SK-N-SH (cell line): ENCODE measurements at regions not wholly inside any gene's neighbourhood (a gene's known extent, or its start where the extent isn't known, plus 50 kb on each side); places are given as distances from the start of the nearest gene placed in this dataset.
"Not testable (repeated sequence)": the region's sequence is repeated elsewhere in the genome, so short reads cannot be mapped to it uniquely, and the experiment has no call there.

ENCODE experiments used
- CTCF ChIA-PET: fragments of 300-600, 350-600 bp; formaldehyde crosslinking; extraction: SDS; loops from one replicate; lab custom pipeline; 2021; lab: Yijun Ruan, JAX
- POLR2A ChIA-PET: fragments of 350-600 bp; sonication (Branson Sonifier 250); formaldehyde crosslinking; extraction: SDS; loops from one replicate; lab custom pipeline; 2020; ENCODE audit warnings: antibody characterized with exemption, inconsistent platforms; lab: Yijun Ruan, JAX
- DNase-seq: peaks from one replicate; pipeline ENCODE4 v3.0.0; 2012
- H2AFZ ChIP-seq: fragments of 200-600 bp; sonication (generic); 2 replicates; pipeline ENCODE4 v1.8.1; 2016; ENCODE audit warnings: antibody characterized with exemption, mild to moderate bottlenecking, low read depth
- H3F3A ChIP-seq: fragments of 200-600 bp; sonication (generic); replicated peaks from 2 replicates; pipeline ENCODE3; 2016; ENCODE audit warnings: antibody characterized with exemption, mild to moderate bottlenecking; ENCODE audit not compliant: insufficient read depth
- H3K27ac ChIP-seq, 2 experiments: fragments of 200-500 bp in 1 of 2; fragments of 200-600 bp in 1 of 2; sonication (Bioruptor generic) in 1 of 2; sonication (generic), shearing (Covaris generic) in 1 of 2; 2 replicates each; pipeline versions ENCODE4 v1.5.1 to v1.6.1; 2014 to 2016; ENCODE audit warnings: low read depth in 2 of 2, inconsistent platforms in 1 of 2, low read length in 1 of 2, mild to moderate bottlenecking in 1 of 2, mixed read lengths in 1 of 2
- H3K27me3 ChIP-seq: fragments of 200-600 bp; sonication (generic), shearing (Covaris generic); 2 replicates; pipeline ENCODE4 v1.6.1; 2016; ENCODE audit warnings: mixed run types; ENCODE audit not compliant: insufficient read depth
- H3K36me3 ChIP-seq, 2 experiments: fragments of 200-500 bp in 1 of 2; fragments of 200-600 bp in 1 of 2; sonication (Bioruptor generic) in 1 of 2; sonication (generic) in 1 of 2; replicated peaks in 1 of 2; 2 replicates each; pipeline versions ENCODE3 to v1.5.1; 2014 to 2016; ENCODE audit warnings: low read length in 1 of 2, mild to moderate bottlenecking in 1 of 2; ENCODE audit not compliant: insufficient read depth in 2 of 2, control insufficient read depth in 1 of 2
- H3K4me1 ChIP-seq, 2 experiments: fragments of 200-500 bp in 1 of 2; fragments of 200-600 bp in 1 of 2; sonication (Bioruptor generic) in 1 of 2; sonication (generic), shearing (Covaris generic) in 1 of 2; 2 replicates each; pipeline versions ENCODE4 v1.5.1 to v1.6.1; 2014 to 2016; ENCODE audit warnings: low read depth in 1 of 2, low read length in 1 of 2, mixed run types in 1 of 2; ENCODE audit not compliant: insufficient read depth in 2 of 2, control insufficient read depth in 1 of 2
- H3K4me2 ChIP-seq: fragments of 200-600 bp; sonication (generic), shearing (Covaris generic); 2 replicates; pipeline ENCODE4 v1.6.1; 2017; ENCODE audit warnings: mixed run types
- H3K4me3 ChIP-seq, 2 experiments: fragments of 200-500 bp in 1 of 2; fragments of 200-600 bp in 1 of 2; sonication (Bioruptor generic) in 1 of 2; sonication (generic), shearing (Covaris generic) in 1 of 2; 2 replicates each; pipeline versions ENCODE4 v1.5.1 to v1.8.1; 2014 to 2016; ENCODE audit warnings: low read depth in 2 of 2, inconsistent platforms in 1 of 2, low read length in 1 of 2, mild to moderate bottlenecking in 1 of 2, mixed read lengths in 1 of 2, moderate library complexity in 1 of 2
- H3K79me2 ChIP-seq: fragments of 200-600 bp; sonication (generic); 2 replicates; pipeline ENCODE4 v1.8.1; 2017; ENCODE audit warnings: mild to moderate bottlenecking; ENCODE audit not compliant: insufficient read depth
- H3K9ac ChIP-seq: fragments of 200-600 bp; sonication (generic); 2 replicates; pipeline ENCODE4 v1.6.1; 2017; ENCODE audit warnings: mixed run types
- H3K9me2 ChIP-seq: fragments of 200-600 bp; sonication (generic); 2 replicates; pipeline ENCODE4 v1.6.1; 2017; ENCODE audit warnings: mixed run types
- H3K9me3 ChIP-seq: fragments of 200-600 bp; sonication (generic); 2 replicates; pipeline ENCODE4 v1.6.1; 2017; ENCODE audit warnings: mixed run types, mild to moderate bottlenecking, moderate library complexity
- H4K20me1 ChIP-seq: fragments of 200-600 bp; sonication (generic); 2 replicates; pipeline ENCODE4 v1.6.1; 2017; ENCODE audit warnings: mild to moderate bottlenecking, mixed run types; ENCODE audit not compliant: insufficient read depth
- CHD2 ChIP-seq: fragments of 150-350 bp; IDR thresholded peaks from 2 replicates; pipeline ENCODE4 v1.6.1; 2018; ENCODE audit warnings: low read length; ENCODE audit not compliant: partially characterized antibody
- CTCF ChIP-seq: fragments of 200-600 bp; sonication (generic); IDR thresholded peaks from 2 replicates; pipeline ENCODE4 v1.6.1; 2017; ENCODE audit warnings: antibody characterized with exemption, mild to moderate bottlenecking, moderate library complexity
- ELF1 ChIP-seq: IDR thresholded peaks from 2 replicates; pipeline ENCODE4 v1.4.0; 2012
- EZH2phosphoT487 ChIP-seq: fragments of 200-600 bp; sonication (generic); IDR thresholded peaks from 2 replicates; pipeline ENCODE4 v1.6.1; 2017; ENCODE audit warnings: low read depth, mixed run types, mild to moderate bottlenecking, antibody characterized with exemption, moderate library complexity, borderline replicate concordance
- FOSL2 ChIP-seq: IDR thresholded peaks from 2 replicates; pipeline ENCODE4 v1.4.0; 2012; ENCODE audit warnings: low read depth, mild to moderate bottlenecking, moderate library complexity, borderline replicate concordance
- FOXJ3 ChIP-seq: sonication (generic); formaldehyde crosslinking; IDR thresholded peaks from 2 replicates; pipeline ENCODE4 v1.5.1; 2020; ENCODE audit warnings: mild to moderate bottlenecking, missing genetic modification reagents
- FOXM1 ChIP-seq: IDR thresholded peaks from 2 replicates; pipeline ENCODE4 v1.4.0; 2012; ENCODE audit warnings: low read depth, mild to moderate bottlenecking
- GABPA ChIP-seq: IDR thresholded peaks from 2 replicates; pipeline ENCODE4 v1.4.0; 2012; ENCODE audit warnings: low read depth, mild to moderate bottlenecking
- IRF3 ChIP-seq: fragments of 150-350 bp; IDR thresholded peaks from 2 replicates; pipeline ENCODE4 v1.6.1; 2016; ENCODE audit warnings: mild to moderate bottlenecking, low read depth, low read length
- JUND ChIP-seq: IDR thresholded peaks from 2 replicates; pipeline ENCODE4 v1.4.0; 2012
- MAX ChIP-seq: IDR thresholded peaks from 2 replicates; pipeline ENCODE4 v1.4.0; 2012; ENCODE audit warnings: low read depth
- RCOR1 ChIP-seq: fragments of 150-350 bp; IDR thresholded peaks from 2 replicates; pipeline ENCODE4 v1.6.1; 2017; ENCODE audit warnings: antibody characterized with exemption, low read length
- RXRA ChIP-seq: IDR thresholded peaks from 2 replicates; pipeline ENCODE4 v1.4.0; 2012; ENCODE audit warnings: low read depth, mild to moderate bottlenecking, borderline replicate concordance
- SIN3A ChIP-seq: IDR thresholded peaks from 2 replicates; pipeline ENCODE4 v1.6.1; 2012; ENCODE audit warnings: low read depth, mild to moderate bottlenecking, low read length, moderate library complexity, borderline replicate concordance
- SMC3 ChIP-seq: IDR thresholded peaks from 2 replicates; pipeline ENCODE4 v1.6.1; 2012; ENCODE audit warnings: low read depth, low read length, improper control_type of control experiment
- TAF1 ChIP-seq: IDR thresholded peaks from 2 replicates; pipeline ENCODE4 v1.6.1; 2012; ENCODE audit warnings: low read depth, mild to moderate bottlenecking, low read length, moderate library complexity, borderline replicate concordance
- TEAD4 ChIP-seq: IDR thresholded peaks from 2 replicates; pipeline ENCODE4 v1.4.0; 2012; ENCODE audit warnings: mild to moderate bottlenecking, borderline replicate concordance; ENCODE audit not compliant: insufficient read depth
- USF2 ChIP-seq: fragments of 150-350 bp; IDR thresholded peaks from 2 replicates; pipeline ENCODE4 v1.6.1; 2017; ENCODE audit warnings: antibody characterized with exemption, low read length, low read depth, borderline replicate concordance
- WGBS: methylation state at CpG from one replicate; pipeline ENCODE4 v1.1.6; 2017; ENCODE audit warnings: low lambda C conversion rate; 5-methylcytosine and 5-hydroxymethylcytosine counted together

- no peaks in the 10 kb centered on the region for H3K36me3 ChIP-seq
- H3F3A ChIP-seq, result no peaks in the 10 kb centered on the region
- no peak overlapping the region for H2AFZ ChIP-seq
- CTCF ChIA-PET, result no interaction called here
- no peaks in the 10 kb centered on the region for H3K27me3 ChIP-seq
- H3K4me2 ChIP-seq, result no peak overlapping the region
- no peaks in the 10 kb centered on the region for H3K9me3 ChIP-seq
- H3K27ac ChIP-seq, result no peak overlapping the region
- no peak overlapping the region for H3K9ac ChIP-seq
- TF ChIP-seq TEAD4 (no peak), SIN3A (no peak), MAX (no peak), RXRA (no peak), IRF3 (no peak), USF2 (no peak), CHD2 (no peak), FOXJ3 (CRISPR knock-in tag) (no peak)
- DNase-seq, result no peak
- POLR2A ChIA-PET, result no interaction called here
- H3K4me3 ChIP-seq, result no peak overlapping the region
- no peaks in the 10 kb centered on the region for H4K20me1 ChIP-seq
- H3K9me2 ChIP-seq, result no peaks in the 10 kb centered on the region
- no peaks in the 10 kb centered on the region for H3K4me1 ChIP-seq
- no peaks in the 10 kb centered on the region for H3K79me2 ChIP-seq
Observed at GRCh38 chr12:73632191-73632590, 905.4 kb upstream of the ATXN7L3B start.

GRCh38 chr12:73632661-73633060, 905.0 kb upstream of the ATXN7L3B start:
- TF ChIP-seq TAF1 (no peak), GABPA (no peak), FOSL2 (no peak), SIN3A (no peak), JUND (no peak), USF2 (no peak), FOXM1 (no peak), CTCF (no peak), RCOR1 (no peak), SMC3 (no peak), ELF1 (no peak), RXRA (no peak), EZH2phosphoT487 (no peak)
- Histone ChIP-seq H3K27ac (no peak overlapping the region), H3K9me3 (no peaks in the 10 kb centered on the region), H3K4me3 (no peak overlapping the region), H3K9ac (no peak overlapping the region), H3F3A (no peaks in the 10 kb centered on the region), H3K4me2 (no peak overlapping the region), H3K36me3 (no peaks in the 10 kb centered on the region), H4K20me1 (no peaks in the 10 kb centered on the region), H2AFZ (no peak overlapping the region), H3K9me2 (no peaks in the 10 kb centered on the region), H3K79me2 (no peaks in the 10 kb centered on the region), H3K27me3 (no peaks in the 10 kb centered on the region), H3K4me1 (no peaks in the 10 kb centered on the region)
- ChIA-PET CTCF (no interaction called here), POLR2A (no interaction called here)
- WGBS, result under 1% methylated on average over 4 of the region's 4 CpGs
- no peak for DNase-seq

GRCh38 chr12:73639397-73639796, 898.2 kb upstream of the ATXN7L3B start:
- POLR2A ChIA-PET, H3F3A ChIP-seq, H4K20me1 ChIP-seq, CTCF ChIA-PET, DNase-seq, H3K9me2 ChIP-seq, H3K4me3 ChIP-seq, H3K36me3 ChIP-seq, H3K79me2 ChIP-seq, H3K27ac ChIP-seq, H2AFZ ChIP-seq, H3K4me2 ChIP-seq, H3K9me3 ChIP-seq, H3K4me1 ChIP-seq, H3K9ac ChIP-seq, H3K27me3 ChIP-seq: not testable (repeated sequence)
- WGBS, result 16% methylated on average over 5 of the region's 5 CpGs
